Endodermal cell (in vitro differentiated cells): ENCODE measurements at regions not wholly inside any gene's neighbourhood (a gene's known extent, or its start where the extent isn't known, plus 50 kb on each side); places are given as distances from the start of the nearest gene placed in this dataset.

Experiments used
- DNase-seq: peaks from one replicate; pipeline ENCODE4 v3.0.0-alpha.2; 2017
- H3K27ac ChIP-seq: 2 replicates; pipeline ENCODE4 v1.5.1; 2013; ENCODE audit warnings: mild to moderate bottlenecking, low read depth, low read length, moderate library complexity
- H3K27me3 ChIP-seq: 2 replicates; pipeline ENCODE4 v1.6.1; 2013; ENCODE audit warnings: mild to moderate bottlenecking, low read length, moderate library complexity; ENCODE audit not compliant: insufficient read depth, control insufficient read depth, poor library complexity, severe bottlenecking
- H3K36me3 ChIP-seq: 2 replicates; pipeline ENCODE4 v1.7.0; 2013; ENCODE audit warnings: mild to moderate bottlenecking, low read length, moderate library complexity; ENCODE audit not compliant: control insufficient read depth, insufficient read depth
- H3K4me1 ChIP-seq: one replicate; pipeline ENCODE4 v1.7.0; 2013; ENCODE audit warnings: low read length; ENCODE audit not compliant: control insufficient read depth, insufficient read depth
- H3K4me3 ChIP-seq: 2 replicates; pipeline ENCODE4 v1.5.1; 2013; ENCODE audit warnings: mild to moderate bottlenecking, low read length, moderate library complexity
- H3K9ac ChIP-seq: 2 replicates; pipeline ENCODE4 v1.6.1; 2013; ENCODE audit warnings: mild to moderate bottlenecking, low read length, moderate library complexity; ENCODE audit not compliant: poor library complexity, severe bottlenecking; ENCODE audit errors: extremely low read depth
- H3K9me3 ChIP-seq: 2 replicates; pipeline ENCODE4 v1.6.1; 2013; ENCODE audit warnings: mild to moderate bottlenecking, low read length, moderate library complexity; ENCODE audit not compliant: control insufficient read depth
- H3K27ac Mint-ChIP-seq: 2 replicates; pipeline ENCODE4 v1.8.0; 2020; ENCODE audit warnings: mixed read lengths
- H3K27me3 Mint-ChIP-seq: 2 replicates; pipeline ENCODE4 v1.8.0; 2021; ENCODE audit warnings: mild to moderate bottlenecking, mixed read lengths; ENCODE audit not compliant: insufficient read depth
- H3K36me3 Mint-ChIP-seq: 2 replicates; pipeline ENCODE4 v1.8.0; 2020; ENCODE audit warnings: low read depth, mixed read lengths
- H3K4me1 Mint-ChIP-seq: 2 replicates; pipeline ENCODE4 v1.8.0; 2020; ENCODE audit warnings: mixed read lengths
- H3K4me3 Mint-ChIP-seq: 2 replicates; pipeline ENCODE4 v1.8.0; 2020; ENCODE audit warnings: mild to moderate bottlenecking, moderate library complexity, mixed read lengths
- H3K9me3 Mint-ChIP-seq: 2 replicates; pipeline ENCODE4 v1.8.0; 2020; ENCODE audit warnings: mild to moderate bottlenecking, mixed read lengths
- WGBS, 2 experiments: methylation state at CpG; one replicate each; pipeline versions ENCODE4 v1.1.5 to v1.1.7; 2013; ENCODE audit warnings: missing lambda C conversion rate in 2 of 2, mixed read lengths in 1 of 2; ENCODE audit not compliant: insufficient coverage in 1 of 2, insufficient read length in 1 of 2; 5-methylcytosine and 5-hydroxymethylcytosine counted together
- TF ChIP-seq, protein P1 (sequence below): fragments of 200-600 bp; sonication (generic); conservative IDR thresholded peaks from 2 replicates; pipeline ENCODE4 v1.5.0; 2021; ENCODE audit warnings: antibody characterized with exemption, mild to moderate bottlenecking

GRCh38 chr12:127623362-127623761, 643.6 kb upstream of the TMEM132C start:
- H3K9me3 ChIP-seq, result peaks cover 14% of the 10 kb centered on the region
- no peaks in the 10 kb centered on the region for H3K36me3 ChIP-seq
- no peak overlapping the region for H3K27ac Mint-ChIP-seq
- no peaks in the 10 kb centered on the region for H3K36me3 Mint-ChIP-seq
- no peak for DNase-seq
- H3K27ac ChIP-seq, result no peak overlapping the region
- H3K27me3 Mint-ChIP-seq, result no peaks in the 10 kb centered on the region
- 93 to 95% methylated on average over 4 of the region's 4 CpGs for WGBS, 2 experiments
- peaks cover 49% of the 10 kb centered on the region for H3K4me1 Mint-ChIP-seq
- TF ChIP-seq, protein P1, sequence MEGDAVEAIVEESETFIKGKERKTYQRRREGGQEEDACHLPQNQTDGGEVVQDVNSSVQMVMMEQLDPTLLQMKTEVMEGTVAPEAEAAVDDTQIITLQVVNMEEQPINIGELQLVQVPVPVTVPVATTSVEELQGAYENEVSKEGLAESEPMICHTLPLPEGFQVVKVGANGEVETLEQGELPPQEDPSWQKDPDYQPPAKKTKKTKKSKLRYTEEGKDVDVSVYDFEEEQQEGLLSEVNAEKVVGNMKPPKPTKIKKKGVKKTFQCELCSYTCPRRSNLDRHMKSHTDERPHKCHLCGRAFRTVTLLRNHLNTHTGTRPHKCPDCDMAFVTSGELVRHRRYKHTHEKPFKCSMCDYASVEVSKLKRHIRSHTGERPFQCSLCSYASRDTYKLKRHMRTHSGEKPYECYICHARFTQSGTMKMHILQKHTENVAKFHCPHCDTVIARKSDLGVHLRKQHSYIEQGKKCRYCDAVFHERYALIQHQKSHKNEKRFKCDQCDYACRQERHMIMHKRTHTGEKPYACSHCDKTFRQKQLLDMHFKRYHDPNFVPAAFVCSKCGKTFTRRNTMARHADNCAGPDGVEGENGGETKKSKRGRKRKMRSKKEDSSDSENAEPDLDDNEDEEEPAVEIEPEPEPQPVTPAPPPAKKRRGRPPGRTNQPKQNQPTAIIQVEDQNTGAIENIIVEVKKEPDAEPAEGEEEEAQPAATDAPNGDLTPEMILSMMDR, result no peak
- H3K9ac ChIP-seq, result no peak overlapping the region
- H3K4me3 Mint-ChIP-seq, result no peak overlapping the region
- no peak overlapping the region for H3K4me3 ChIP-seq
- H3K4me1 ChIP-seq, result peaks cover 5% of the 10 kb centered on the region
- no peaks in the 10 kb centered on the region for H3K27me3 ChIP-seq
- H3K9me3 Mint-ChIP-seq, result no peaks in the 10 kb centered on the region

GRCh38 chr12:127625176-127625771, 641.7 kb upstream of the TMEM132C start:
- Mint-ChIP-seq H3K4me3 (no peak overlapping the region), H3K9me3 (no peaks in the 10 kb centered on the region), H3K4me1 (peaks cover 39% of the 10 kb centered on the region), H3K27ac (no peak overlapping the region), H3K27me3 (peaks cover 4% of the 10 kb centered on the region), H3K36me3 (no peaks in the 10 kb centered on the region)
- H3K4me1 ChIP-seq, result no peaks in the 10 kb centered on the region
- no peak overlapping the region for H3K9ac ChIP-seq
- TF ChIP-seq, protein P1, result no peak
- WGBS, 2 experiments, result 87 to 94% methylated on average over 3 to 4 of the region's 5 CpGs
- H3K27me3 ChIP-seq, result no peaks in the 10 kb centered on the region
- H3K27ac ChIP-seq, result no peak overlapping the region
- H3K4me3 ChIP-seq, result no peak overlapping the region
- no peak for DNase-seq
- H3K36me3 ChIP-seq, result no peaks in the 10 kb centered on the region
- peaks cover 14% of the 10 kb centered on the region for H3K9me3 ChIP-seq

DNA sequence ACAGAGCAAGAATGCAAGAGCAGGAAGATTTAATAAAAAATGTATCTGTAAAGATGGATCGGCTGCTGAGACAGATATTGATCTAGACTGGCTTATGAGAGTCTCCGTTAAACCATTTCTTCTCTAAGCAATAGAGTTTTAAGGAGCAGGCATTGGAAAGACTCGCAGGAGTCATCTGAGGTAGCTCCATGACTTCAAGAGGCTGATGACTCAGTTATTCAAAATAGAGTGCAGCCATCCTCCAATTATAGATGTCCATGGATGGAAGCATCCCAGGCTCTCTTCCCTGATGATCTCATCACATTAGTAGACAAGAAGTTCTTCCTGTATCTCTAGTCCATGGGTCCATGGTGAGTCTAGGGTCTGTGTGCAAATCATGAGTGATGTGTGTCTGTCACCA, 638.3 kb upstream of the TMEM132C start:
- H3K27me3 ChIP-seq, result no peaks in the 10 kb centered on the region
- Mint-ChIP-seq H3K4me3 (no peak overlapping the region), H3K27ac (no peak overlapping the region), H3K9me3 (peaks cover 4% of the 10 kb centered on the region), H3K4me1 (peaks cover 18% of the 10 kb centered on the region), H3K36me3 (no peaks in the 10 kb centered on the region), H3K27me3 (peaks cover 4% of the 10 kb centered on the region)
- H3K36me3 ChIP-seq, result no peaks in the 10 kb centered on the region
- 94 to 96% methylated on average over 3 of the region's 3 CpGs for WGBS, 2 experiments
- no peak overlapping the region for H3K4me3 ChIP-seq
- no peak overlapping the region for H3K9ac ChIP-seq
- H3K27ac ChIP-seq, result no peak overlapping the region
- no peaks in the 10 kb centered on the region for H3K9me3 ChIP-seq
- no peak for DNase-seq
- TF ChIP-seq, protein P1, result no peak
- no peaks in the 10 kb centered on the region for H3K4me1 ChIP-seq
